Osteoblast (primary cell): ENCODE measurements at regions not wholly inside any gene's neighbourhood (a gene's known extent, or its start where the extent isn't known, plus 50 kb on each side); places are given as distances from the start of the nearest gene placed in this dataset.

ENCODE experiments used
- DNase-seq: peaks from one replicate; pipeline ENCODE4 v3.0.0; 2011; ENCODE audit warnings: low spot score, mixed read lengths; ENCODE audit not compliant: insufficient read length; ENCODE audit errors: missing footprints
- H2AFZ ChIP-seq: 2 replicates; pipeline ENCODE4 v1.6.0; 2011; ENCODE audit warnings: mild to moderate bottlenecking, low read length
- H3K27ac ChIP-seq: 2 replicates; pipeline ENCODE4 v1.5.1; 2011; ENCODE audit warnings: mild to moderate bottlenecking, low read depth, low read length, moderate library complexity
- H3K27me3 ChIP-seq: 2 replicates; pipeline ENCODE4 v1.6.0; 2012; ENCODE audit warnings: mild to moderate bottlenecking, control low read depth, inconsistent platforms, low read length, moderate library complexity; ENCODE audit not compliant: insufficient read depth
- H3K36me3 ChIP-seq: 2 replicates; pipeline ENCODE4 v1.5.1; 2011; ENCODE audit warnings: mild to moderate bottlenecking, low read length, control low read depth, moderate library complexity; ENCODE audit not compliant: insufficient read depth
- H3K4me1 ChIP-seq: 2 replicates; pipeline ENCODE4 v1.5.1; 2011; ENCODE audit warnings: mild to moderate bottlenecking, low read length, control low read depth, moderate library complexity; ENCODE audit not compliant: insufficient read depth
- H3K4me2 ChIP-seq: 2 replicates; pipeline ENCODE4 v1.6.0; 2011; ENCODE audit warnings: mild to moderate bottlenecking, low read length; ENCODE audit not compliant: insufficient read depth
- H3K4me3 ChIP-seq: fragments of 200-600 bp; sonication (generic); 3 replicates; pipeline ENCODE4 v1.5.1; 2012; ENCODE audit warnings: mild to moderate bottlenecking, low read length, inconsistent platforms; ENCODE audit not compliant: insufficient read depth
- H3K79me2 ChIP-seq: 2 replicates; pipeline ENCODE4 v1.6.0; 2012; ENCODE audit warnings: mild to moderate bottlenecking, low read length, control low read depth, inconsistent platforms; ENCODE audit not compliant: insufficient read depth
- H3K9me3 ChIP-seq: 2 replicates; pipeline ENCODE4 v1.5.1; 2011; ENCODE audit warnings: low read depth, low read length, control low read depth
- H4K20me1 ChIP-seq: 2 replicates; pipeline ENCODE4 v1.6.0; 2012; ENCODE audit warnings: mild to moderate bottlenecking, low read length, control low read depth; ENCODE audit not compliant: insufficient read depth
- CTCF ChIP-seq: IDR thresholded peaks from 2 replicates; pipeline ENCODE4 v1.5.1; 2011; ENCODE audit warnings: mild to moderate bottlenecking, low read depth, low read length, moderate library complexity; ENCODE audit errors: extremely low read depth

GRCh38 chr2:67923696-67924095 is 139.1 kb downstream of the C1D start:
- Histone ChIP-seq H3K79me2 (no peaks in the 10 kb centered on the region), H3K4me3 (no peak overlapping the region), H3K27ac (no peak overlapping the region), H3K4me2 (no peak overlapping the region), H2AFZ (no peak overlapping the region), H3K9me3 (no peaks in the 10 kb centered on the region), H4K20me1 (no peaks in the 10 kb centered on the region), H3K36me3 (no peaks in the 10 kb centered on the region), H3K27me3 (no peaks in the 10 kb centered on the region), H3K4me1 (peaks cover 3% of the 10 kb centered on the region)
- no peak for DNase-seq
- TF ChIP-seq CTCF: no peak

- no peaks in the 10 kb centered on the region for H3K9me3 ChIP-seq
- no peak for DNase-seq
- no peaks in the 10 kb centered on the region for H3K27me3 ChIP-seq
- no peaks in the 10 kb centered on the region for H3K4me1 ChIP-seq
- H4K20me1 ChIP-seq: no peaks in the 10 kb centered on the region
- no peaks in the 10 kb centered on the region for H3K36me3 ChIP-seq
- no peak overlapping the region for H3K4me3 ChIP-seq
- H2AFZ ChIP-seq: no peak overlapping the region
- TF ChIP-seq CTCF: no peak
- H3K27ac ChIP-seq: no peak overlapping the region
- no peak overlapping the region for H3K4me2 ChIP-seq
- no peaks in the 10 kb centered on the region for H3K79me2 ChIP-seq
Measured at GRCh38 chr2:67927501-67927900, 135.3 kb downstream of the C1D start.

GRCh38 chr2:67930156-67930555 is 132.6 kb downstream of the C1D start:
- Histone ChIP-seq H4K20me1 (no peaks in the 10 kb centered on the region), H3K4me1 (no peaks in the 10 kb centered on the region), H3K79me2 (no peaks in the 10 kb centered on the region), H3K4me3 (no peak overlapping the region), H3K36me3 (no peaks in the 10 kb centered on the region), H2AFZ (peak overlapping the region; percentile 7), H3K9me3 (no peaks in the 10 kb centered on the region), H3K27ac (no peak overlapping the region), H3K27me3 (no peaks in the 10 kb centered on the region), H3K4me2 (no peak overlapping the region)
- DNase-seq: no peak
- no peak for TF ChIP-seq CTCF

GRCh38 chr2:67936969-67937368 is 125.8 kb downstream of the C1D start:
- no peaks in the 10 kb centered on the region for H3K36me3 ChIP-seq
- H3K4me1 ChIP-seq: no peaks in the 10 kb centered on the region
- H3K79me2 ChIP-seq: no peaks in the 10 kb centered on the region
- H3K4me3 ChIP-seq: no peak overlapping the region
- no peak overlapping the region for H3K4me2 ChIP-seq
- no peak for TF ChIP-seq CTCF
- DNase-seq: no peak
- no peak overlapping the region for H2AFZ ChIP-seq
- H4K20me1 ChIP-seq: no peaks in the 10 kb centered on the region
- H3K27me3 ChIP-seq: no peaks in the 10 kb centered on the region
- H3K9me3 ChIP-seq: no peaks in the 10 kb centered on the region
- H3K27ac ChIP-seq: no peak overlapping the region
